Prostate gland (tissue), 2 donors: ENCODE measurements at regions not wholly inside any gene's neighbourhood (a gene's known extent, or its start where the extent isn't known, plus 50 kb on each side); places are given as distances from the start of the nearest gene placed in this dataset.

Experiments used
- DNase-seq: peaks from one replicate; pipeline ENCODE4 v3.0.0-alpha.2; 2019; ENCODE audit warnings: low spot score
- H3K27ac ChIP-seq, 2 donors: fragments of 200-600 bp; sonication (generic); 2 replicates each; pipeline ENCODE4 v1.5.1; 2017 to 2019
- H3K27me3 ChIP-seq: fragments of 200-600 bp; sonication (generic); replicated peaks from 2 replicates; pipeline ENCODE4 v1.5.1; 2019; ENCODE audit not compliant: insufficient read depth
- H3K36me3 ChIP-seq, 2 donors: fragments of 200-600 bp; sonication (generic); 1 replicate in 1 of 2; 2 replicates in 1 of 2; pipeline versions ENCODE4 v1.5.1 to v1.8.1; 2017 to 2019
- H3K4me1 ChIP-seq: fragments of 200-600 bp; sonication (generic); replicated peaks from 2 replicates; pipeline ENCODE4 v1.5.1; 2019
- H3K4me3 ChIP-seq, 2 donors: fragments of 200-600 bp; sonication (generic); 2 replicates each; pipeline ENCODE4 v1.5.1; 2017 to 2019
- H3K9me3 ChIP-seq: fragments of 200-600 bp; sonication (generic); 2 replicates; pipeline ENCODE4 v1.5.1; 2017
- POLR2A ChIP-seq: fragments of 450-650 bp; IDR thresholded peaks from one replicate; pipeline ENCODE4 v1.6.1; 2016; ENCODE audit warnings: antibody characterized with exemption, mild to moderate bottlenecking
- POLR2AphosphoS5 ChIP-seq: sonication (generic); formaldehyde crosslinking; IDR thresholded peaks from one replicate; pipeline ENCODE4 v1.6.1; 2017; ENCODE audit warnings: antibody characterized with exemption
- WGBS: methylation state at CpG from one replicate; pipeline ENCODE4 v1.1.5; 2018; 5-methylcytosine and 5-hydroxymethylcytosine counted together
- intact Hi-C: fragments of 100-400 bp; cut with DNase I; formaldehyde crosslinking; loops from one replicate; pipeline ENCODE4 v1.14.2; 2022
- TF ChIP-seq, protein P1 (sequence below), 4 experiments: fragments of 200-600 bp in 2 of 4; fragments of 450-650 bp in 2 of 4; sonication (generic) in 2 of 4; IDR thresholded peaks; 1 replicate in 3 of 4; 2 replicates in 1 of 4; pipeline ENCODE4 v1.5.1; 2016 to 2019; ENCODE audit warnings: antibody characterized with exemption in 4 of 4, mild to moderate bottlenecking in 2 of 4, moderate library complexity in 2 of 4

DNA sequence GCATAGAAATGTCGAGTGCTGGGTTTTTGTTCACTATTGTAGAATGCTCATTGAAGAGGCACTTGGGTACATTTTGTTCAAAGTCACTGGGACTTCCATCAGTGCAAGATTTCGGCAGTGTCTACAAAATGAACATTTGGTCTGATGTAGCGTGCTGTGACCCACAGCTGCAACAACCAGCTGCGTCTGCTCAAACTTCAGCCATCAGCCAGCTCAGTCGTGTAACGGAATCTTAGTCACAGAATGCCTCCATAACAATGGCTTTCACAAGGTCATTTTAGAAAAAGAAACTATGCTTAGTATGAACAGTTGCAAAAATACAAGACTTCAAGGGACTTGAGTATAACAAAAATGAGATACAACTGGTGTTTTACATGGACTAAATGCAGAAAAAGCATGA, 828.1 kb upstream of the GRAMD2B start:
- WGBS: 45% methylated on average over 6 of the region's 6 CpGs

DNA sequence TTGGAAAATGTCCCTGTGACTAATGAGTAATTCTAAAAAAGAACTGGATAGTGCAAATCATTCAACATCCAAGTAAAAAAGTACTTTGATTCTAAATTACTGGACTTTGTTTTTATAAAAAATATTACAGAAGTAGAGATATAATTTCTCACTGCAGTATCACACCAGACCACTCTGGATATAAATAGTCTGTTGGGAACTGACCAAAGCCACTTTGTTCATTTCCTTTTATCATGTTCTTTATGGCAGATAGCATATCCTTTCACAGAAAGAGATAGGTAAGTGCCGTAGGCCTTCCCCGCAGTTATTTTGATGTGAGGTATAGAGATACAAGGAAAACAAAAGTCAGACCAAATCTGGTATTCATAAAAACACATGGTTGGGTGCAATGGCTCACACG, 827.4 kb upstream of the GRAMD2B start:
- no peaks in the 10 kb centered on the region for H3K4me1 ChIP-seq
- H3K27me3 ChIP-seq: no peaks in the 10 kb centered on the region
- WGBS: 90% methylated on average over 3 of the region's 3 CpGs
- no peak for DNase-seq
- H3K27ac ChIP-seq: no peak overlapping the region
- no peaks in the 10 kb centered on the region for H3K36me3 ChIP-seq
- no peaks in the 10 kb centered on the region for H3K9me3 ChIP-seq
- no peak for TF ChIP-seq POLR2AphosphoS5
- TF ChIP-seq POLR2A: no peak
- TF ChIP-seq, protein P1, sequence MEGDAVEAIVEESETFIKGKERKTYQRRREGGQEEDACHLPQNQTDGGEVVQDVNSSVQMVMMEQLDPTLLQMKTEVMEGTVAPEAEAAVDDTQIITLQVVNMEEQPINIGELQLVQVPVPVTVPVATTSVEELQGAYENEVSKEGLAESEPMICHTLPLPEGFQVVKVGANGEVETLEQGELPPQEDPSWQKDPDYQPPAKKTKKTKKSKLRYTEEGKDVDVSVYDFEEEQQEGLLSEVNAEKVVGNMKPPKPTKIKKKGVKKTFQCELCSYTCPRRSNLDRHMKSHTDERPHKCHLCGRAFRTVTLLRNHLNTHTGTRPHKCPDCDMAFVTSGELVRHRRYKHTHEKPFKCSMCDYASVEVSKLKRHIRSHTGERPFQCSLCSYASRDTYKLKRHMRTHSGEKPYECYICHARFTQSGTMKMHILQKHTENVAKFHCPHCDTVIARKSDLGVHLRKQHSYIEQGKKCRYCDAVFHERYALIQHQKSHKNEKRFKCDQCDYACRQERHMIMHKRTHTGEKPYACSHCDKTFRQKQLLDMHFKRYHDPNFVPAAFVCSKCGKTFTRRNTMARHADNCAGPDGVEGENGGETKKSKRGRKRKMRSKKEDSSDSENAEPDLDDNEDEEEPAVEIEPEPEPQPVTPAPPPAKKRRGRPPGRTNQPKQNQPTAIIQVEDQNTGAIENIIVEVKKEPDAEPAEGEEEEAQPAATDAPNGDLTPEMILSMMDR (IDR thresholded peaks at IDR 0.05): no peak
- H3K4me3 ChIP-seq: no peak overlapping the region
- intact Hi-C loops: no loop called here

More for the DNA sequence above, 828.1 kb upstream of the GRAMD2B start:
- TF ChIP-seq POLR2A (no peak), POLR2AphosphoS5 (no peak)
- TF ChIP-seq, protein P1 (IDR thresholded peaks at IDR 0.05): no peak
- Histone ChIP-seq H3K36me3 (no peaks in the 10 kb centered on the region), H3K9me3 (no peaks in the 10 kb centered on the region), H3K27me3 (no peaks in the 10 kb centered on the region), H3K27ac (no peak overlapping the region), H3K4me1 (no peaks in the 10 kb centered on the region), H3K4me3 (no peak overlapping the region)
- intact Hi-C loops: no loop called here
- no peak for DNase-seq

- WGBS: 81% methylated on average over 2 of the region's 2 CpGs
- no peak for TF ChIP-seq POLR2A
- TF ChIP-seq, protein P1 (IDR thresholded peaks at IDR 0.05): no peak
- no peak for TF ChIP-seq POLR2AphosphoS5
- Histone ChIP-seq H3K4me3 (no peak overlapping the region), H3K36me3 (no peaks in the 10 kb centered on the region), H3K4me1 (no peaks in the 10 kb centered on the region), H3K9me3 (no peaks in the 10 kb centered on the region), H3K27me3 (no peaks in the 10 kb centered on the region), H3K27ac (no peak overlapping the region)
- DNase-seq: no peak
- intact Hi-C loops: no loop called here
Measured at GRCh38 chr5:125597338-125597737, 825.9 kb upstream of the GRAMD2B start.

DNA sequence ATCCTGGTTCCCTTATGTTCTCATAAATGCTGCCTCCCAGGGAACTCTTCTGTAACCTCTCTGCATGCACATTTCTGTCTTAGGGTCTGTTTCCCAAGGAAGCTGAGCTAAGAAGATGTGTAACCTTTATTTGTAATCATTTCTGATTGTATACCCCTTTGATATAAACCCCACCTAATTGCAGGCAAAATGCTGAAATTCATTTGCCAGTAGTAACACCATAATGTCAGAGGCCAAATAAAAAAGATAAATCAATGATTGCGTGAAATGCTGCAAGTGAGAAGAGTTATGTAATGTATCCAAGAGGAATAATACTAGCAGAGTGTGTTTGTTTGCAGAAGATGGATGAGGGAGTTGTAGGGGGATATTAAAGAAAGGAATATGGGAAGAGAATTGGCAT, 822.6 kb upstream of the GRAMD2B start:
- 97% methylated on average over 1 of the region's 1 CpG for WGBS

DNA sequence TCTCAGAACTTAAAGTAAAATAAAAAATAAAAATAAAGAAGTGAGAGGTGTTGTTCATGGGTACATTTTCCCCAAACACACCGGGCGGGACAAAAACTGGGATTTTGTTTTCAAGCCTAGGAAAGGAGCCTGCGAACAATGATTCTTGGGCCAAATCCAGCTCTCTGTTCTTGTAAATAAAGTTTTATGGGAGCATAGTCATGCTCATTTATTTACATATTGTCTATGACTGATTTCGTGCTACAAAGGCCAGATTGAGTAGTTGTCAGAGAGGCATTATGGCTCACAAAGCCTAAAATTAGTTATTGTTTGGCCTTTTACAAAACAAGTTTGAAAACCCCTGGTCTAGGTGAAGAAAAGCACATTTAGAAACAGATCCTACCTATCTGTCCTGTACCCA, 821.0 kb upstream of the GRAMD2B start:
- no peaks in the 10 kb centered on the region for H3K27me3 ChIP-seq
- 38% methylated on average over 4 of the region's 4 CpGs for WGBS
- intact Hi-C loops: no loop called here
- DNase-seq: peak; percentile 51
- no peak overlapping the region for H3K27ac ChIP-seq
- peak; percentile 16 for TF ChIP-seq POLR2AphosphoS5
- TF ChIP-seq POLR2A: no peak
- no peak overlapping the region for H3K4me3 ChIP-seq
- no peaks in the 10 kb centered on the region for H3K4me1 ChIP-seq
- H3K36me3 ChIP-seq: no peaks in the 10 kb centered on the region
- H3K9me3 ChIP-seq: no peaks in the 10 kb centered on the region

More for the DNA sequence above, 822.6 kb upstream of the GRAMD2B start:
- Histone ChIP-seq H3K27ac (no peak overlapping the region), H3K36me3 (no peaks in the 10 kb centered on the region), H3K4me3 (no peak overlapping the region), H3K4me1 (no peaks in the 10 kb centered on the region), H3K27me3 (no peaks in the 10 kb centered on the region), H3K9me3 (no peaks in the 10 kb centered on the region)
- intact Hi-C loops: no loop called here
- no peak for TF ChIP-seq POLR2A
- TF ChIP-seq POLR2AphosphoS5: no peak
- TF ChIP-seq, protein P1 (IDR thresholded peaks at IDR 0.05): no peak
- no peak for DNase-seq
